ENCODE measurements at regions not wholly inside any gene's neighbourhood (a gene's known extent, or its start where the extent isn't known, plus 50 kb on each side); places are given as distances from the start of the nearest gene placed in this dataset.

DNA sequence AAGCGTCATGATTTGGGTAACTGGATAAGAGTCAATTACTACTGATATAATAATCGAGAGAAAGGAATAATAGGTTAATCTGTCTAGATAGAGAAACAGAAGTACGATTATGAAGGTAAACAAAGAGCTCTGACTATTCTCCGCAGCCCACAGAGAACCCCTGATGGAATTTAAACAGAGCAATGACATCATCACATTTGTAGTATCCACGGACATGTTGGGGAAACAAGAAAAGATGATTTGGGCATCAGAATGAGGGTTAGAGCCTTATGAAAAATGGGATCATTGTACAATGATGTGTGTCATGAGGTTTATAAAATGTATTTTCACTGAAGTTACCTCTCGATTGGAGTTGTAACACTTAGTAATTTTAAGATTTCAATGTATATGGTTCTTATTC lies 129.9 kb downstream of the DTHD1 start:
- Histone ChIP-seq H3K9me3 (ENCODE audit: control insufficient read depth, insufficient read depth, low read depth, low read length) (no peaks in the 10 kb centered on the region), H3K27ac (ENCODE audit: extremely low read depth, low read depth, low read length) (no peak overlapping the region), H3K4me1 (ENCODE audit: control insufficient read depth, insufficient read depth, low read length) (no peaks in the 10 kb centered on the region), H3K4me3 (ENCODE audit: low read depth, low read length) (no peak overlapping the region), H3K36me3 (ENCODE audit: control insufficient read depth in 2 of 2, insufficient read depth in 1 of 2, low read length in 2 of 2) (no peaks in the 10 kb centered on the region)
- POLR2A ChIA-PET: no interaction called here
- CTCF ChIA-PET: no interaction called here
- no peak for TF ChIP-seq ZNF658 (tag by site-specific recombination; IDR thresholded peaks at IDR 0.05)
- TF ChIP-seq, protein P1, sequence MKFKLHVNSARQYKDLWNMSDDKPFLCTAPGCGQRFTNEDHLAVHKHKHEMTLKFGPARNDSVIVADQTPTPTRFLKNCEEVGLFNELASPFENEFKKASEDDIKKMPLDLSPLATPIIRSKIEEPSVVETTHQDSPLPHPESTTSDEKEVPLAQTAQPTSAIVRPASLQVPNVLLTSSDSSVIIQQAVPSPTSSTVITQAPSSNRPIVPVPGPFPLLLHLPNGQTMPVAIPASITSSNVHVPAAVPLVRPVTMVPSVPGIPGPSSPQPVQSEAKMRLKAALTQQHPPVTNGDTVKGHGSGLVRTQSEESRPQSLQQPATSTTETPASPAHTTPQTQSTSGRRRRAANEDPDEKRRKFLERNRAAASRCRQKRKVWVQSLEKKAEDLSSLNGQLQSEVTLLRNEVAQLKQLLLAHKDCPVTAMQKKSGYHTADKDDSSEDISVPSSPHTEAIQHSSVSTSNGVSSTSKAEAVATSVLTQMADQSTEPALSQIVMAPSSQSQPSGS (tag by site-specific recombination; IDR thresholded peaks at IDR 0.05; ENCODE audit: low read depth): 0 out of 2 replicates have a peak, but pooled peaks have one; percentile 41

DNA sequence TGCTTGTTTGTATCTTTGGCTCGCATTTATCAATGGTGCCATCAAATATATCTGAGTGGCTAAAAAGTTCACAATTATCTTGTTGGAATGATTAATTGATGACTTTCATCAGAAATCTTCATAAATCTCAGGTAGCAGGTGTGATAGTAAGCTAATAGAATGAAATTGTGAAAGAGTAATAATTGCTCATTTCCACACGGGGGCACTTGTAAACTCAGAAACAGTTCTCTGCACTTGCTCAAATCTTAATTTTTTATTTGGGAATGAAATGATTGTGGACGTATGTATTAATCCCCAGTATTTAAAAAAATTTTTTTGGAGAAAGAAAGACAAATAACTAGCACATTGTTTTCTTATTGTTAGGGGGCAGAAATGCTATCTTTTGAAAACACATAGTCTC lies 132.8 kb downstream of the DTHD1 start:
- POLR2A ChIA-PET: no interaction called here
- CTCF ChIA-PET: interaction anchor here (0.7 kb wide), 1 partner anchor 17 kb away, joined by 3 read pairs; no protein-coding TSS in a partner anchor

DNA sequence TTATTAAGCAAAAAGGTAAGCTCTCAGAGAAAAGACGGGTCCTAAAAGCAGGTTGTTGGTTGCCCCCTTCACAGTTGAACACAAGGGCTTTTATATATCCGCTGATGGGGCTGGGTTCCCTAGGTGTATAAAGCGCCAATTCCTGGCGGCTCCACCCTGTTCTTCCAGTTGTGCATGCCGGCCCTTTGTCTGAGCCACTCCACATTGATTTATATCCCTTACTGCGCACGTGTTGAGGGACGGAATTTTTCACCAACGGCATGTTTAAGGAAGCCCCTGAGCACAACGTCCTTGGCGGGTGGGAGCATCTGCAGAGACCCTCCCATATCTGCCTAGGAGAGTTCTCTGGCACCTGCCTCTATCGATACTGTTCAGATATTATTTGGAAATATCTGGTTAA lies 135.7 kb downstream of the DTHD1 start:
- Histone ChIP-seq H3K4me1 (ENCODE audit: control insufficient read depth, insufficient read depth, low read length) (no peaks in the 10 kb centered on the region), H3K36me3 (ENCODE audit: control insufficient read depth in 2 of 2, insufficient read depth in 1 of 2, low read length in 2 of 2) (no peaks in the 10 kb centered on the region), H3K27ac (ENCODE audit: extremely low read depth, low read depth, low read length) (no peak overlapping the region), H3K9me3 (ENCODE audit: control insufficient read depth, insufficient read depth, low read depth, low read length) (no peaks in the 10 kb centered on the region), H3K4me3 (ENCODE audit: low read depth, low read length) (no peak overlapping the region)
- POLR2A ChIA-PET: no interaction called here
- CTCF ChIA-PET: no interaction called here
- TF ChIP-seq, protein P2, sequence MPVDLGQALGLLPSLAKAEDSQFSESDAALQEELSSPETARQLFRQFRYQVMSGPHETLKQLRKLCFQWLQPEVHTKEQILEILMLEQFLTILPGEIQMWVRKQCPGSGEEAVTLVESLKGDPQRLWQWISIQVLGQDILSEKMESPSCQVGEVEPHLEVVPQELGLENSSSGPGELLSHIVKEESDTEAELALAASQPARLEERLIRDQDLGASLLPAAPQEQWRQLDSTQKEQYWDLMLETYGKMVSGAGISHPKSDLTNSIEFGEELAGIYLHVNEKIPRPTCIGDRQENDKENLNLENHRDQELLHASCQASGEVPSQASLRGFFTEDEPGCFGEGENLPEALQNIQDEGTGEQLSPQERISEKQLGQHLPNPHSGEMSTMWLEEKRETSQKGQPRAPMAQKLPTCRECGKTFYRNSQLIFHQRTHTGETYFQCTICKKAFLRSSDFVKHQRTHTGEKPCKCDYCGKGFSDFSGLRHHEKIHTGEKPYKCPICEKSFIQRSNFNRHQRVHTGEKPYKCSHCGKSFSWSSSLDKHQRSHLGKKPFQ (tag by site-specific recombination; IDR thresholded peaks at IDR 0.05): no peak
- TF ChIP-seq ZFHX2 (tag by site-specific recombination; conservative IDR thresholded peaks at IDR 0.05) (no peak), ZNF426 (tag by site-specific recombination; IDR thresholded peaks at IDR 0.05) (no peak), ZNF169 (tag by site-specific recombination; IDR thresholded peaks at IDR 0.05) (no peak), SALL2 (tag by site-specific recombination; IDR thresholded peaks at IDR 0.05; ENCODE audit: borderline replicate concordance) (no peak), ZNF830 (tag by site-specific recombination; IDR thresholded peaks at IDR 0.05; ENCODE audit: low read depth) (no peak), ZBTB1 (tag by site-specific recombination; IDR thresholded peaks at IDR 0.05) (no peak), KLF16 (tag by site-specific recombination; IDR thresholded peaks at IDR 0.05) (no peak), MEIS1 (CRISPR knock-in tag; IDR thresholded peaks at IDR 0.05; ENCODE audit: borderline replicate concordance) (no peak), SETDB1 (IDR thresholded peaks at IDR 0.05; ENCODE audit: insufficient read length, low read length) (no peak), ZNF660 (tag by site-specific recombination; IDR thresholded peaks at IDR 0.05) (no peak), ZNF202 (tag by site-specific recombination; IDR thresholded peaks at IDR 0.05; ENCODE audit: borderline replicate concordance) (no peak), ZBTB7A (tag by site-specific recombination; IDR thresholded peaks at IDR 0.05; ENCODE audit: low read depth) (no peak), OVOL3 (tag by site-specific recombination; IDR thresholded peaks at IDR 0.05) (no peak), ZSCAN23 (tag by site-specific recombination; IDR thresholded peaks at IDR 0.05) (no peak), ZNF624 (tag by site-specific recombination; IDR thresholded peaks at IDR 0.05) (no peak)
- TF ChIP-seq, protein P3, sequence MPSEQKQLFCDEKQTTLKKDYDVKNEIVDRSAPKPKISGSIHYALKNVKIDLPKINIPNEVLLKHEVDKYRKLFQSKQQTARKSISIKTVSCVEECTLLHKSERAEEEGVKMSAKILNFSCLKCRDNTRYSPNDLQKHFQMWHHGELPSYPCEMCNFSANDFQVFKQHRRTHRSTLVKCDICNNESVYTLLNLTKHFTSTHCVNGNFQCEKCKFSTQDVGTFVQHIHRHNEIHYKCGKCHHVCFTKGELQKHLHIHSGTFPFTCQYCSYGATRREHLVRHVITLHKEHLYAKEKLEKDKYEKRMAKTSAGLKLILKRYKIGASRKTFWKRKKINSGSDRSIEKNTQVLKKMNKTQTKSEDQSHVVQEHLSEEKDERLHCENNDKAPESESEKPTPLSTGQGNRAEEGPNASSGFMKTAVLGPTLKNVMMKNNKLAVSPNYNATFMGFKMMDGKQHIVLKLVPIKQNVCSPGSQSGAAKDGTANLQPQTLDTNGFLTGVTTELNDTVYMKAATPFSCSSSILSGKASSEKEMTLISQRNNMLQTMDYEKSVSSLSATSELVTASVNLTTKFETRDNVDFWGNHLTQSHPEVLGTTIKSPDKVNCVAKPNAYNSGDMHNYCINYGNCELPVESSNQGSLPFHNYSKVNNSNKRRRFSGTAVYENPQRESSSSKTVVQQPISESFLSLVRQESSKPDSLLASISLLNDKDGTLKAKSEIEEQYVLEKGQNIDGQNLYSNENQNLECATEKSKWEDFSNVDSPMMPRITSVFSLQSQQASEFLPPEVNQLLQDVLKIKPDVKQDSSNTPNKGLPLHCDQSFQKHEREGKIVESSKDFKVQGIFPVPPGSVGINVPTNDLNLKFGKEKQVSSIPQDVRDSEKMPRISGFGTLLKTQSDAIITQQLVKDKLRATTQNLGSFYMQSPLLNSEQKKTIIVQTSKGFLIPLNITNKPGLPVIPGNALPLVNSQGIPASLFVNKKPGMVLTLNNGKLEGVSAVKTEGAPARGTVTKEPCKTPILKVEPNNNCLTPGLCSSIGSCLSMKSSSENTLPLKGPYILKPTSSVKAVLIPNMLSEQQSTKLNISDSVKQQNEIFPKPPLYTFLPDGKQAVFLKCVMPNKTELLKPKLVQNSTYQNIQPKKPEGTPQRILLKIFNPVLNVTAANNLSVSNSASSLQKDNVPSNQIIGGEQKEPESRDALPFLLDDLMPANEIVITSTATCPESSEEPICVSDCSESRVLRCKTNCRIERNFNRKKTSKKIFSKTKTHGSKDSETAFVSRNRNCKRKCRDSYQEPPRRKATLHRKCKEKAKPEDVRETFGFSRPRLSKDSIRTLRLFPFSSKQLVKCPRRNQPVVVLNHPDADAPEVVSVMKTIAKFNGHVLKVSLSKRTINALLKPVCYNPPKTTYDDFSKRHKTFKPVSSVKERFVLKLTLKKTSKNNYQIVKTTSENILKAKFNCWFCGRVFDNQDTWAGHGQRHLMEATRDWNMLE (tag by site-specific recombination; conservative IDR thresholded peaks at IDR 0.05; ENCODE audit: low read depth): no peak
- TF ChIP-seq, protein P4, sequence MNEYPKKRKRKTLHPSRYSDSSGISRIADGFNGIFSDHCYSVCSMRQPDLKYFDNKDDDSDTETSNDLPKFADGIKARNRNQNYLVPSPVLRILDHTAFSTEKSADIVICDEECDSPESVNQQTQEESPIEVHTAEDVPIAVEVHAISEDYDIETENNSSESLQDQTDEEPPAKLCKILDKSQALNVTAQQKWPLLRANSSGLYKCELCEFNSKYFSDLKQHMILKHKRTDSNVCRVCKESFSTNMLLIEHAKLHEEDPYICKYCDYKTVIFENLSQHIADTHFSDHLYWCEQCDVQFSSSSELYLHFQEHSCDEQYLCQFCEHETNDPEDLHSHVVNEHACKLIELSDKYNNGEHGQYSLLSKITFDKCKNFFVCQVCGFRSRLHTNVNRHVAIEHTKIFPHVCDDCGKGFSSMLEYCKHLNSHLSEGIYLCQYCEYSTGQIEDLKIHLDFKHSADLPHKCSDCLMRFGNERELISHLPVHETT (tag by site-specific recombination; IDR thresholded peaks at IDR 0.05): no peak
- TF ChIP-seq, protein P5, sequence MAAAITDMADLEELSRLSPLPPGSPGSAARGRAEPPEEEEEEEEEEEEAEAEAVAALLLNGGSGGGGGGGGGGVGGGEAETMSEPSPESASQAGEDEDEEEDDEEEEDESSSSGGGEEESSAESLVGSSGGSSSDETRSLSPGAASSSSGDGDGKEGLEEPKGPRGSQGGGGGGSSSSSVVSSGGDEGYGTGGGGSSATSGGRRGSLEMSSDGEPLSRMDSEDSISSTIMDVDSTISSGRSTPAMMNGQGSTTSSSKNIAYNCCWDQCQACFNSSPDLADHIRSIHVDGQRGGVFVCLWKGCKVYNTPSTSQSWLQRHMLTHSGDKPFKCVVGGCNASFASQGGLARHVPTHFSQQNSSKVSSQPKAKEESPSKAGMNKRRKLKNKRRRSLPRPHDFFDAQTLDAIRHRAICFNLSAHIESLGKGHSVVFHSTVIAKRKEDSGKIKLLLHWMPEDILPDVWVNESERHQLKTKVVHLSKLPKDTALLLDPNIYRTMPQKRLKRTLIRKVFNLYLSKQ (tag by site-specific recombination; IDR thresholded peaks at IDR 0.05; ENCODE audit: borderline replicate concordance): no peak

More for the DNA sequence above, 132.8 kb downstream of the DTHD1 start:
- no peaks in the 10 kb centered on the region for H3K4me1 ChIP-seq (ENCODE audit: control insufficient read depth, insufficient read depth, low read length)
- TF ChIP-seq ZNF654 (tag by site-specific recombination; IDR thresholded peaks at IDR 0.05; ENCODE audit: low read depth): peak; percentile 32
- TF ChIP-seq ZNF354C (tag by site-specific recombination; IDR thresholded peaks at IDR 0.05; ENCODE audit: borderline replicate concordance, low read depth): no peak
- no peaks in the 10 kb centered on the region for H3K36me3 ChIP-seq (ENCODE audit: control insufficient read depth in 2 of 2, insufficient read depth in 1 of 2, low read length in 2 of 2)
- H3K27ac ChIP-seq (ENCODE audit: extremely low read depth, low read depth, low read length): no peak overlapping the region
- H3K9me3 ChIP-seq (ENCODE audit: control insufficient read depth, insufficient read depth, low read depth, low read length): no peaks in the 10 kb centered on the region
- no peak overlapping the region for H3K4me3 ChIP-seq (ENCODE audit: low read depth, low read length)

All from HEK293 (cell line).